GM18867 (cell line): ENCODE measurements at regions not wholly inside any gene's neighbourhood (a gene's known extent, or its start where the extent isn't known, plus 50 kb on each side); places are given as distances from the start of the nearest gene placed in this dataset.
"Not testable (repeated sequence)": the region's sequence is repeated elsewhere in the genome, so short reads cannot be mapped to it uniquely, and the experiment has no call there.

Experiments used
- ATAC-seq: cut with Tn5 transposase; IDR thresholded peaks from one replicate; pipeline ENCODE4 v1.9.1; 2021; ENCODE audit warnings: mild to moderate bottlenecking, moderate library complexity; ENCODE audit not compliant: unreplicated experiment

DNA sequence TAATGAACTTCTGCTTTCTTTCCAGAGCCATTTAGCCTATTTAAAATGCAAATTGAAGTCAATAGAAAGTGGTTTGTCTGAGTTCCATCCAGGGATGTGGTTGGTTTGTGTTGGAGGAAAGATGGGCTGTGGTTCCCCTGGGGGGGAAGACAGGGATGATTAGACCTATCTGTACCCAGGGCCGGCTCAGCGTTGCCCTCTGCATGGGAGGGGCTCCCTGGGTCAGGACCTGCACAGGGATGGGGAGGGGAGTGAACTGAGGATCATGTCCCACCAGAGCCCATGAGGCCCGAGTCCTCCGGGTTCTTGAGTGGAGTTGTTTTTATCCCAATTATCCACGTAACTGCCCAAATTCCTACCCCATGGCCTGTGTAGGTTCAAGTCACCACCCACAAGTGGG is 76.9 kb upstream of the SFSWAP start:
- no peak for ATAC-seq

DNA sequence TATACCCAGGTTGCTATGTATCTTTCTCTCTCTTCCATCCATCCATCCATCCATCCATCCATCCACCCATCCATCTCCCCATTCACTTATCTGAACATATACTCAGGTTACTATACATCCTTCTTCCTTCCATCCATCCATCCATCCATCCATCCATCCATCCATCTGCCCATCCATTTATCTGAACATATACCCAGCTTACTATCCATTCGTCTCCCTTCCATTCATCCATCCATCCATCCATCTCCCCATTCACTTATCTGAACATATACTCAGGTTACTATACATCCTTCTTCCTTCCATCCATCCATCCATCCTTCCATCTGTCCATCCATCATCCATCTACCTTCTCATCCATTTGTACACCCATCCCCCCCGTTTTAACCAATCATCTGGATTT is 75.9 kb upstream of the SFSWAP start:
- not testable (repeated sequence) for ATAC-seq

DNA sequence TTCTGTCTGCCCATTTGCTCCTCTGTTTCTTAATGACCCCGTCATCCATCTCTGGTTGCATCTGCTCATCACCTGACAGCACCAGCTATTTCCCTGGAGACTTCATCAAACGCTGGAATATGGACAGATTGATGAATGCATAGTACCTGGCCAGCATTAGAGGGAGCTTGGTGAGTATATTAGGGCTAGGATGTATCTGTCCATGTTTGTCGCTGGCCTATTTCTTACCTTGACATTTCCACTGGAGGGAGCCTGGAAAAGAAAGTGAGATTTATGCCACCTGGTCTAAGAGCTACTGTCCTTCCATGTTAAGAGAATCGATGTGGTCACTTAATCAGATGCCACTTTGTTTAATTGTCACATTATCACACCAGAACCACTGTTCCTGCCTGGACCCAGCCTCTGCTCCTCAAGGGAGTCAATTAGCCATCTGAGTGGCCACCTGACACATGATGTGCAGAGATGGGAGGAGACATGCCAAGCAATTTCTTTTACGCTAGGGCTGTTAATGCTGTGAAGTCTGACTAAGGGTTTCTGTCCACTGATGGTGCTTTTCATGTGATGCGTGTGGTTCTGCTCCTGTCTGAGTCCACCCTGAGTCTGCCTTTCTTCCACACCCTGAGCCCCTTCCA is 75.3 kb upstream of the SFSWAP start:
- no peak for ATAC-seq

DNA sequence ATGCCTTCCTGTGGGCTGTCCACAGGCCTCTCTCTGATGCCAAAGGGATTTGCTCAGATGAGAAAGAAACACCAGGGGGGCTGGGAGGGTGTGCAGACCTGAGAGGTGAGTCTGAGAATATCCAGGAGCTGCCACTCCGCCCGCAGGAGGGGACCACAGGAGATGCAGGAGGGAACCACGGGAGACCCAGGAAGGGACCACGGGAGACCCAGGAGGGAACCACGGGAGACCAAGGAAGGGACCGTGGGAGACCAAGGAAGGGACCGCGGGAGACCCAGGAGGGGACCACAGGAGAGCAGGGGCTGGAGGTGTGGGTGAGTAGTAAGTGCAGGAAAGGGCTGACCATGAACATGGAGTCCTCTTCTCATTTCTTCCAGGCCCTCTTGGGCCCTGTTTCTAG is 74.6 kb upstream of the SFSWAP start:
- ATAC-seq: no peak

DNA sequence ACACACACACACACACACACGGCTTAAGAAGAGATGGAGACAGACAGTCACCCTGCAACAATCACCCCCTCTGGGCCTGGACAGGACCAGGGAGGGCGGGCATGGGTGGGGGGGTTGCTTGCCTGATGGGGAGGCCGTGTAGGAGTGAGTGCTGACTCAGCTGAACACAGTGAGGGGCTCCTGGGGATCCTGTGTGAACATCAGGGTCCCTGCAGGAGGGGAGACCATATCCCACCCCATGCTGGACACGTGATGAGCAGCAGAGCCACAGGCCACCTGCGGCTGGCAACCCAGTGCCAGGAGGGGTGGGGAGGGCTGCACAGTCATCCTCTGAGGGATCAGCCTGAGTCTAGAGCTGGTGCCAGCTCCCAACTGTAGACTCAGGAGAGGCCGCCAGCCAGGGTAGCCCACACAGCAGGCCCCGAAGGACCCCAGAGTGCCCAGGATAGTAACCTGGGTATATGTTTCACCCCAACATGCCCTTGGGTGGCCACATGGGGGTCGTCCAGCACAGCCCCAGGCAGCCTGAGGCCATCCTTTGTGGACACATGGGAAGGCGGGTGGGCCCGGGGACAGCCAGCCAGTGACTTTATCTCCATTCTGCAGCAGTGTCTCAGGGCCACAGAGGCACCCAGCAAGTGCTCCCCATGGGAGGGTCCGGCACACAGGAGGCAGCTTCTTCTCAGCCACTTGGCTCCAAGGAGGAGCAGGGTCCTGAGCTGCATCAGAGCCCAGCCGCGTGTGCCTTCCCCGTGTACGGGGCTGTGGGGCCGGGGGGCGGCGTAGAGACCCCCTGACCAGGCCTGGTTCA is 73.7 kb upstream of the SFSWAP start:
- no peak for ATAC-seq

DNA sequence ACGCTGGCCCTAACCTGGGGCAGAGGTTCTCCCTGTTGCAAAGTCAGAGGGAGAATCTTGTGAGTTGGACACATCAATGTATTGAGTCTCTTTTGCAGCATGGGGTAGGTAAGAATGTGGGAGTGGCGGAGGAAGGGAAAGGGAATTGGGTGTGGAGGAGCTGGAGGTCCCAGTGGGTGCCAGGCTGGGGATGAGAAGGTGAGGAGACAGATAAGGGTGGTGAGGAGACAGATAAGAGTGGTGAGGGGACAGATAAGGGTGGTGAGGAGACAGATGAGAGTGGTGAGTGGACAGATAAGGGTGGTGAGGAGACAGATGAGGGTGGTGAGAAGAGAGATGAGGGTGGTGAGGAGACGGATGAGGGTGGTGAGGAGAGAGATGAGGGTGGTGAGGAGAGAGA is 72.9 kb upstream of the SFSWAP start:
- no peak for ATAC-seq

DNA sequence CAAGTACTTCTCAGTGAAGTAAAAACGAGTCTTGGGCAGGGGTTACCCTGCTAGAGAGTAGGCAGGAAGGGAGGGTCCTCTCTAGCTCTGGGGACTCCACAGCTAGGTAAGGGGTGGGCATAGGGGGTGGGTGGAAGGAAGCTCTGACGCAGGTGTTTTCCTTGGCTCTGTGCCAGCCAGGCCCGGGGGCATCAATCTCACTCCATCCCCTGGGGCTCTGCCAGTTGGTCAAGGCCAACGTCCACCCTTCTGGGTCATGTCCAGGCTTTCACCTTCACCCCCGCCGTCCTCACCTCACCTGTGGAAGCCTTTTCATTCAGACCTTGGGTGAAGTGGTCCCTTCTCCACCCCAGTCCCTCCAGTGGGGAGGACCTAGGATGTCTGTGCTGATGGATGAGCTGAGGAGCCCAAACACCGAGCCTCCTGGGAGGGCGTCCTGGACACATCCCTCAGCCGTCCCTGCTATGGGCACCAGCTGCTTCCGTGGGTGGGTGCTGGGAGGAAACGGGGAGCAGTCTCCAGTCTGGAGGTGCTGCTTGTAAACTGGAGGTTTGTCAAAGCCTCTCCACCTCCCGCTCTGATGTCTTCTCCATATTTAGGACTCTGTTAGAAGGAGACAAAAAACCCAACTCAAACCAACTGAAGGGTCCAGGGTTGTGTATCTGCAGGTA is 71.5 kb upstream of the SFSWAP start:
- no peak for ATAC-seq

DNA sequence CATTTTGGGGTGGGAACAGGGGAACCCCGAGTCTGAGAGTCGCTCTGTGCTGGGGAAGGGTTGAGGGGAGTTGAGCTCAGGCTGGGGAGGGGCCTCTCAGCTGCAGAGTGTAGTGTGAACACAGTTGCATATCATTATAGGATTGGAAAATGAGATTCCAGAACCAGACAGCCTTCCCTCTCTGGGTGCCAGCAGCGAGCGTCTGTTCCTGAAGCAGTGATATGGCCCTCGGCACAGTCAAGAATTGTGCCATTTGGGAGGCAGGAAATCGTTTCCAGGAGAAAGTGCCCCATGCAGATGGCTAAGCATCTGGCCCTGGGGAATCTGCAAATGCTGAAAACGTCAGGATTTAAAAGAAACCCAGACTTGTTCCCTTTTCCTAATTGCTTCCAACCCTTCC is 70.4 kb upstream of the SFSWAP start:
- no peak for ATAC-seq

DNA sequence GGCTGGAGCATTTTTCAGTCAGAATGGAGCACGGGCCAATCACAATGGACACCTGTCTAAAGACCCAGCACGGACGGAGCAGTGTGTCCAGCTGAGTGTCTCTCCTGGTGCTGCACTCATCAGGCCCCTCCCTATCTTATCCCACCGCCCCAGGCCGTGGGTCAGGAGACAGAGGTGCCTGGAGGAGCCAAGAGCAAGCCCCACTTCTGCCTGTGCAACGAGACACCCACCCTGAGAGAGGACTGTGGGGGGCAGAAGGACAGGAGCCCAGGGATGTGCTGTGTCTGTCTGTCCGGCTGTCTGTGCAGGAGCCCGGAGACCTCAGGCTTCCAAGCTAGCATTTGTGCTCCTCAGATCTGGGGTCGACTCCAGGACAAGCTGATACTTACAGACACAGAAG is 69.6 kb upstream of the SFSWAP start:
- ATAC-seq: no peak

DNA sequence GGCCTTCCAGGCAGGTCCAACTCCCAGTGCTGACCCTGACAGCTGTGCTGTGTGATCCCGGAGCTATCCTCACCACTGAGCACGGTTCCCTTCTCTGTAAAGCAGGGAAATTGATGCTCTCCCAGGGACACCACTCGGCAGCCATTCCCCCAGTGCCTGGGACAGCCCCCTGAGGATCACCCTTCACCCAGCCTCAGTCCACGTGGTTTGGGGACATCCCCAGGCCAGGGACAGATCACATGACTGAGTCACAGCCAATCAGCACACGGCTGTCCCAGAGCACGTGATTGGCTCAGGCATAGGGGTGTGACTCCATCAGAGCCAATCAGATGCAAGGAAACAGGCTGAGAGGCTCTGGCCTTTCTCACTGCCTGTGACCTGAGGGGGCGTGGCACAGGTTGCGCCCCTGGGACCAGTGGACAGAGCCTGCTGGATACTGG is 68.8 kb upstream of the SFSWAP start:
- no peak for ATAC-seq

DNA sequence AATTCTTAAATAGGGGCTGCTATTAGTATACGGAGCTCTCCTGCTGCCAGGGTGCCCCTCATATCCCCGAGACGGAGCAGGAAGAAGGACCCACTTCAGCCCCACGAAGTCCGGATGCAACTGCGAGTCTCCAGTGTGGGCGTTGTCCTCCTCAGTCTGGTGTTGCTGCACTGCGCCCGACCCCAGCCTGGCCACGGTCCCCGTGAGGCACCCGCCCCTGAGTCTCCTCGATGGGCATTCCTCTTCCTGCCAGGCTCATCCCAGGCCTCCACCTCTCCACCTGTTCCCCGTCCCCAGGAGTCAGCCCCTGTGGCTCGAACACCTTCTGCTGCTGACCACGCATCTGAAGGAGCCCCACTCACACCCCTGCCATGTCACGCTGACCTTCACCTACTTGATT is 68.1 kb upstream of the SFSWAP start:
- ATAC-seq: no peak

DNA sequence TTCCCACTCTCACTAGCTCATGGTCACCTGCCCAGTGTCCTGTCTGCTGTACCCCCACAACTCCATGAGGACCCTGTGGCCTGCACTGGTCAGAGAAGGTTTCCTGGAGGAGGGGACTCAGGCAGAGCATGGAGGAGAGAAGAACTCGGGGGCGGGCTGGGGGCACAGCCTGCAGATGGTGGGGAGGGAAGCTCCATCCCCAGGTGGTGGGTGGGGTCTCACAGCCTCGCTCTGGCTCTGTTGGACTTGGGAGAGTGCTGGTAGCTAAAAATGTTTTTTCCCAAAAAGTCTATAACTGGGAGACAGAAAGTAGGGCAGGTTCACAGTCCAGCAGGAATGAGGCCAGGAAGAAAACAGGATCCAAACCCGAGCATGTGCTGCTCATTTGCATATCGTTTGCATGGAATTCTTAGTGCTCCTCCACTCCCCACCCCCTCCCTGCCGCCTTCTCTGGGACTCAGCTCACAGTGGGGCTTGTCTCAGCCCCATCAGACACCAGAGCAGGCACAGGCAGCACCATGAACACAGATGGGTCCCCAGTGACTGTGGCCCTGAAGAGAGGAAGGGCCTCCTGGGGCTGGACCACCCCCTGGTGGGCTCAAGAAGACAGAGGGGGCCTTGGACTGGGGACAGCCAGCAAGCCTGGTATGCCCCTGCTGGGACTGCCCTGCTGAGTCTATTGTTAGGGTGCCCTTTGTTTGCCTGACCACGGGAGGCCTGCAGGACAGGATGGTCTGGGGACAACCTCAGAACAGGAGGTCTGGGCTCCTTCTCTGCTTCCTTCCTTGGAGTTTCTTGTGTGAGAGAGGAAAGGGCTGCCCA is 67.0 kb upstream of the SFSWAP start:
- ATAC-seq: no peak

DNA sequence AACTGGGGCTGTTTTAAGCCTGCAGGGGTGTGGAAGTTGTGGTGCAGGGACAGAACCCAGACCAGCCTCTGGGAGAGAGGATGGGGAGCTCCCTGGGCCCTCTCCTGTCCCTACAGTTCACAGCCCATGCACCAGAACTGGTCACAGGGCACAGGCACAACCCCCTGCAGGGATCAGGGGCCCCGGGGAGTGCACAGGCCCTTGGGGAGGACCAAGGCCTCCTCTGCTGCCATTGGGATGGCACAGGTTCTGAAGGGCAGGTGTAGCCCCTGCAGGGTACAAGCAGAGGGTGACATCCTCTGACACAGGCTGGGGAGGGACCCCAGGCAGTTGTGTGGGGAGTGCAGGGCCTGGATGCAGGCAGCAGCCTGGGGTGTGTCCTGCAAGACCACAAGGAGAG is 66.4 kb upstream of the SFSWAP start:
- no peak for ATAC-seq

DNA sequence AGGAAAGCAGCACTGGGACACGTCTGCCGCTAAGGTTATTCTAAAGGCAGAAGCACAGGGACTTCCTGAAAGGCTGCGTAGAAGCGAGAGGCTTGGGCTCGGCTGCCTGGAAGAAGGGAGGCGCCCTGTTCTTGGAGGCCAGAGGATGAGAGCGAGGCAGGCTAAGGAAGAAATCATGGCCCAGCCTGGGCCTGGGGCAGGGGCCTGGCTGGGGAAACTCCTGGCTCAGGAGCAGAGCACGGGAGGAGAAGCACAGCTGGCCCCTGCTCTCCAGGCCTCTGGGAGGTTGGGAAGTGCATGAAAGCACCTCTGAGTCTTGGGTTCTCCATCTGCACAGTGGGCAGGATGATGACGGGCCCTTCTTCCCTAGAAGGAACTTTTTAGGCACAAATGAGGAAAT is 66.0 kb upstream of the SFSWAP start:
- ATAC-seq: not testable (repeated sequence)

DNA sequence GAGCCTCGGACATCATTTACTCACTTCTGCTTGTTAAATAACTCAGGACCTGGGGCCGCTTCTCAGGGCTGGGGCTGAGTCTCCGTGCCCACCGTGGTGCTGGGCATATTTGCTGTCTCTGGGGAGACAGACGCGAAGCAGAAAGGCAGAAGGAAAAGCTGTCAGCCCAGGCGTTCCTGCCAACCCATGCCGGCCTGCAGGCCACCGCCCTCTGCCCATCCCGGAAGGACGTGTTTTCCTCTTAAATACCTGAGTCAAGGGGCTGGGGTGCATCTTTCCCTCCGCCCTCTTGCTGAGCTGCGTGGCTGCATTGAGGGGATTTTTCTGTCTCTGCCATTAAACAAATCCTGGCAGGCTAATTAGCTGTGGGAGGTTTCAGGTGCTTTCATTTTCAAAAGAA is 65.3 kb upstream of the SFSWAP start:
- not testable (repeated sequence) for ATAC-seq

DNA sequence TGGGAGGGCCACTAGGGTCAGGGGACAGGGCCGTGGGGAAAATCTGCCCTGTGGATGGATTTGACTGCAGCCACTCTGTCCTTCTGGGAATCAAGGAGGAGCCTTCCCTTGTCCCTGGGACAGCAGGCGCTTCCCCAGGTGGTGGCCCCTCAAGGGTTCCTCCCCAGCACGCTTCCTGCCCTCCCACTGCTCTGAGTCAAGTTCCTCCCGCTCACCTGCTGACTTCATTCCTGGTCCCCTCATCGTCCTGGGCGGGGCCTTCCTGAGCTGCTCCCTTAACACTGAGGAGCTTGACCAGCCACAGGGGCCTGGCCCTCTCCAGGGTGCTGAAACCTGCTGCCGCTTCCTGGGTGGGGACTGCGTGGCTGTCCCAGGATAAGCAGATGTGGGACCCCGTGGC is 64.4 kb upstream of the SFSWAP start:
- ATAC-seq: not testable (repeated sequence)

DNA sequence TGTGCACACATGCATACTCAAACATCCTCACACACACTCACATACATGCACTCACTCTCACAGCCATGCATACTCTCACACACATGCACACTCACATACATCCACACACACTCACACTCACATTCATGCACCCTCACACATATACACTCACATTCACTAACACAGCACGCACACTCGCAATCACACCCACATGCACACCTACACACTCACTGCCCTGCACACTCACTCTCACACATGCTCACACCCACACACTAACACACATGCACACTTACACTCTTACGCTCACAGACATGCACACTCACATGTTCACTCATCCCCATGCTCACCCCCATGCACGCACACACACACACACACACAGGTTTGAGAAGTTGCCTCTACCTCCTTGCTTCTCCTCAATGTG is 63.2 kb upstream of the SFSWAP start:
- no peak for ATAC-seq

DNA sequence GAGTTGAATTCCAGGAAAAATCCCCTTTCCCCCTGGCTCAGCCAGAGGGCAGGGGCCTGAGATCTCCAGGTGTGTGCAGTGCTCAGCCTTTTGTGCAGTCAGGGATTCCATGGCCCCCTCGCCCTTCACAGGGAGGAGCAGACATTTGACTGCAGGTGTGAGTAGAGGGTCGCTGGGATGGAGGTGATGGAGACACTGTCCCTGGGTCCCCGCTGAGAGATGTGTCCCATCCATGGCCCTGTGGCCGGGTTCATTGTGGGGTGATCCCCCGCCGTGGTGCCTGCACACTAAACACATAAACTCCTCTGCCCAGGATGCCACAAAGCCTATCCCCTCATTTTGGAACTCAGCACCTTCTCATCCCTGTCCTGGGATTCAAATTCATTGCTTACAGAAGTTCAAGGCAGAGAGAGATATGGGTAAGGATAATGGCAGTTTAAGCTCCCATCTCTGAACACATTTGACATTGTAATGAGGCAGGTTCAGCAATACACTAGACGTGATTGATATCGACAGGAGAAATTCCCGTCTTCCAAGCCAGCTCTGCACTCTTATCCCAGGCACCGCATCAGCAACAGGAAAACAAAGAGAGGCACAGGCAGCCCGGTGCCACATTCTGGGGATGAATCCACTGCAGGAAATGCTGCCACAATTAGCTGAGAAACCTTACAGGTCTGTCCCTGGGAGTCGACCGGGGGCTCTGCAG is 55.3 kb upstream of the SFSWAP start:
- not testable (repeated sequence) for ATAC-seq

DNA sequence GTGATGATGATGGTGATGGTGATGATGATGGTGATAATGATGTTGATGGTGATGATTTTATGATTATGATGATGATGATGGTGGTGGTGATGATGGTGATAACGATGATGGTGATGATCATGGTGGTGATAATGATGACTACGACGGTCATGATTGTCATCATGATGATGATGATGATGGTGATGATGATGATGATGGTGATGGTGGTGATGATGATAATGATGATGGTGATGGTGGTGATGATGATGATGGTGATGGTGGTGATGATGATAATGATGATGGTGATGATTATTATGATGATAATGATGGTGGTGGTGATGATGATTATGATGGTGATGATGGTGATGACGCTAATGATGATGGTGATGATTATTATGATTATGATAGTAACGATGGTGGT is 54.1 kb upstream of the SFSWAP start:
- ATAC-seq: not testable (repeated sequence)

DNA sequence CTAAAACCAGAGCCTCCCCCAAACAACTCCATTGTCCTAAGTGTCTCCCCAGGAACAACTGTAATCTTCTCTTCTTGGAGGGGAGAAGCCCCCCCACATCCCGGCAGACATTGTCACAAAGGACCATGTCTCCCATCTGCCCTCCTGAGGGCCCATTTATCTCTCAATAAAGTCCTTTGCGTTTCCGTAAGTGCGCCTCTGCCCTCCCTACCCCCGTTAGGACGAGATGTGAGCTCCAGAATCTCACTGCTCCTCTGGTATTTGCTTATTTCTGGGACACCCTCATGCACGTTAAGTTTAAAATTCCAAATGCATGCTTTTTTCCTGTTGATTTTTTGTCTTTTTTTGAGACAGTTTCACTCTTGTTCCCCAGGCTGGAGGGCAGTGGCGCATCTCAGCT is 52.3 kb upstream of the SFSWAP start:
- not testable (repeated sequence) for ATAC-seq

DNA sequence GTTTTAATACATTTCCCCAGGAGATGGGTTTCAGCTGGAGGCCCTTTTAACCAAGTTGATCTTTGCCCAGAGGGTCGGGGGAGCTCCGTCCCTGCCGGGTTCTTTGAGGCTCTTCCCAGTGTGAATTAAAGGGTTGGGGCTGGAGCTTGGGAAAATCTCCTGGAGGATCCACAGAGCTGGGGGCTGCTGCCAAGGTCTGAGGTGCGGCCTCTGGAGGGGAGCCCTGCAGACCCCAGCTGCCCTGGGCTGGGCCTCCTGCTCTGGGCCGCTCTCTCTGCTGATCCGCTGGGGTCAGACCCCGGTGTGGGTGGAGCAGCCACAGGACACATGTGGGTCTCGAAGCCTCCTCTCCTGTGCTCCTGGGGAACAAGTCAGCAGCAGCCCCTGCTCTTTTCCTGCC is 51.4 kb upstream of the SFSWAP start:
- not testable (repeated sequence) for ATAC-seq
